NCI-H1930 (cell line): ENCODE measurements at regions not wholly inside any gene's neighbourhood (a gene's known extent, or its start where the extent isn't known, plus 50 kb on each side); places are given as distances from the start of the nearest gene placed in this dataset.

Experiments
- DNase-seq, 2 experiments: peaks; one replicate each; lab custom pipeline; 2025; lab: John Stamatoyannopoulos, UW

DNA sequence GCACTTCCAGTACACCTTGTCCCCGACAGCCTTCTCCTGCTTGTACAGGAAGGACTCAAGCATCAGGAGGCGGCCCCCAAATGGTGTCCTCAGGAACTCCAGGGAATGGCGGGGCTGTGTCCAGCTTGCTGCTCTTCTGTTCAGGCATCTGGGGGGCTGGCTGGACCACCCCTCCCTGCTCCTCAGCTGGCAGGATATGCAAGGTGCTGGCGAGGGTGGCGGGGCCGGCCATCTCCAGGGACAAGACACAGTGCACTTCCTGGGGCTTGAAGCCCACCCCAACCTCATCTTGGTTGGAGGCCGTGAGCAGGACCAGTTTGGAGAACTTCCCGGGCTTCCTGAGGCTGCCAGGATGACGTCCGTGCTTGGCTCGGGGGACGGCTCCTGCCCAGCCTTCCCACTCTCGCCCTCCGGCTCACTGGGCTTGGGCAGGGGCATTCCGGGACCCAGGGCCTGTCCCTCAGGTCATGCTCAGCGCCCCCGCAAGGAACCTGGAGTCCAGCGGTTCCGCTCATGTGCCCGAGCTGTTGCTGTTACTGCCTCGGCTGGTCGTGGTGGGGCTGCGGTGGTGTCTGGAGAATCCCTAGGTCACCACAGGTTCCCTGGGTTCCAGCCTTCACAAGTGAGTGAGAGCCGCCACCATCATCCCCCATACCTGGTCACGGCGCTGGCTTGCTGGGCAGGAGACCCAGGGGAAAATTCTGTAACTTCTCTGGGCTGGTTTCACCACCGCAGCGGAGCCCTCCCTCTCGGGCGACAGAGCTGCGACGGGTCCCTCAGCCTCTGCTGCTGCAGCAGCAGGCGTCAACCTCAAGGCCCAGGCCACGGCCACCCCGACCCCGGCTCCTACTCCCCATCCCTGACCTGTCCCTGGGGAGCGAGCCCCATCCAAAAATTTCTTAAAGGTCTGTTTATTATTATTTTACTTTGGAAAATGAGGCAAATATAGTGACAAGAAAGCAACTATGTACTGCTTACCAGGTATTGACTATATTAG lies 82.8 kb upstream of the FXR1 start:
- DNase-seq = no peak

DNA sequence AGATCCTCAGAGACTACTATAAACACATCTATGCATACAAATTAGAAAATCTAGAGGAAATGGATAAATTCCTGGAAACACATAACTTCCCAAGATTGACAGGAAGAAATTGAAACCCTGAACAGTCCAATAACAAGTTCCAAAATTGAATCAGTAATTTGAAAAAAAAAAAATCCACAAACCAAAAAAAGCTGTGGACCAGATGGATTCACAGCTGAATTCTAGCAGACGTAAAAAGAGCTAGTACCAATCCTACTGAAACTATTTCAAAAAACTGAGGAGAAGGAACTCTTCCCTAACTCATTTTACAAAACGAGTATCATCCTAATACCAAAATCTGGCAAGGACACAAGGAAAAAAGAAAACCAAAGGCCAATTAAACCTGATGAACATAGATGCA lies 77.0 kb upstream of the FXR1 start:
- DNase-seq = no peak

DNA sequence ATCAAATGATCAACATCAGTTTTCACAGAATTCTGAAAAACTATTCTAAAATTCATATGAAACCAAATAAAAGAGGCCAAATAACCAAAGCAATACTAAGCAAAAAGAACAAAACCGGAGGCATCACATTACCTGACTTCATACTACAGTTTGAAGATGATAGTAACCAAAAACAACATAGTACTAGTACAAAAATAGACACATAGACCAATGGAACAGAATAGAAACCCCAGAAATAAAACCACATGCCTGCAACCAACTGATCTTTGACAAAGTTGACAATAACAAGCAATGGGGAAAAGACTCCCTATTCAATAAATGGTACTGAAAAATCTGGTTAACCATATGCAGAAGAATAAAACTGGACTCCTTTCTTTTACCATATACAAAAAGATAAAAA lies 75.7 kb upstream of the FXR1 start:
- no peak for DNase-seq

DNA sequence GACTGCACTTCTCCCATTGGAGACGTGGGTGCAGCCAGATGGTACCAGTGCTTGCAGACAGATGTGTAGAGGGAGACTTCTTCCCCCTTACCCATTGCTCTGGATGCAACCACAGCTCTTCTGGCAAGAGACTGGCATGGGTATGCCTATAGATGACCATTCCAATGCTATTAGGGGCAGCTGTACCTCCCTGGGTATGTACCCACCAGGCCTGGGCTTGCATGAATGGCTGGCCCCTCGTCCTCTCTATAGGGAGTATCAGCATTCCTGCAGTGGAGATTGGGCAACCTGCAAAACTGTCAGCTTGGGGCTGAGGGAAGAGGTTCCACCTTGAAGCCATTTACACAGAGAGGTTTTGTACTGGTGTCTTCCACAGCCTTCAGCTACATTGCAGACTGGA lies 57.6 kb upstream of the FXR1 start:
- DNase-seq = no peak

DNA sequence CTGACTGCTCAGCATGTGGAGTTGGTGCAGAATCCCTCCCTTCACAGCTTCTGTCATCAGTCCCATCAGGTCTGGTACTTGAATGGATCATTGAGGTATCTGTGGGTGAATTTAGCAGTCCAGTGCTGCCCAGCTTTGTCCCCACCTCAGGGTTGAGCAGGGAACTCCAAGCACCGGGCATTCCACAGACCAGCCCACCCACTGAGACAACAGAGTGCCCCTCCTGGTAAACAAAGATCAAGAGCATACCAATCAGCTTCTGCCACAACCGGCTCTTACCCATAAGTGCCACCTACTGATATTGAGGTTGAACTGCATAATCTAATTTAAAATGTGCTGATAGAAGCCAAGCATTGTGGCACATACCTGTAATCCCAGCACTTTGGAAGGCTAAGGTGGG lies 57.1 kb upstream of the FXR1 start:
- DNase-seq = no peak

DNA sequence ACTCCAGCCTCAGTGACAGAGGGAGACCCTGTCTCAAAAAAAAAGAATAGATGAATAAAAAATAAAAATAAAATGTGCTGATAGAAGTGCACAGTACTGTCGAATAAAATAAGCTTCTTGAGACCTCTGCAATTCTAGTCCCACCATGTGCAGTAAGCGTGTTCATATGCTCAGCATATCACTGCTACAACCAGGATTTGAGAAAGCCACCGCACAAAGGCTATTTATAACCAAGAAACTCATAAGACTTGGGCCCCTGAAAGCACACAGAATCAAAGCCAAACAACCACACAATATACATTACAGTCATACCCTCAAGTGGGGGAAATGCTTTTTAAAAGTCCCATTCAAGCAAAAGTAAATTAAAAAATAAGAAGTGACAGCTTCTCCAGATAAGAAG lies 56.5 kb upstream of the FXR1 start:
- no peak for DNase-seq

DNA sequence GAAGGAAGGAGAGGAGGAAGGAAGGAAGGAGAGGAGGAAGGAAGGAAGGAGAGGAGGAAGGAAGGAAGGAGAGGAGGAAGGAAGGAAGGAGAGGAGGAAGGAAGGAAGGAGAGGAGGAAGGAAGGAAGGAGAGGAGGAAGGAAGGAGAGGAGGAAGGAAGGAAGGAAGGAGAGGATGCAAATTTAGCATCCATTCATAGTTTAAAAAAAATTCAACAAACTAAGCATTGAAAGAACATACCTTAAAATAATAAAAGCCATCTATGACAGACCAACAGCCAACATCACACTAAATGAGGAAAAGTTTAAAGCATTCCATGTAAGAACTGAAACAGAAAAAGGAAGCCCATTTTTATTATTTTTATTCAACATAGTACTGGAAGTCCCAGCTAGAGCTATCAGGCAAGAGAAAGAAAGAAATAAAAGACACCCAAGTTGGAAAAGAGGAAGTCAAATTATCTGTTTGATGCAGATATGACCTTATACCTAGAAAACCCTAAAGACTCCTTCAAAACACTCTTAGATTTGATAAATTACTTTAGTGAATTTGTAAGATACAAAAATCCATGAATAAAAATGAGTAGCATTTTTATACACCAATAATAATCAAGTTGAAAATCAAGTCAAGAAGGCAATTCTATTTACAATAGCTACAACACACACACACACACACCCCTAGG lies 52.2 kb upstream of the FXR1 start:
- DNase-seq = no peak
